NT2/D1 (cell line): ENCODE measurements at regions not wholly inside any gene's neighbourhood (a gene's known extent, or its start where the extent isn't known, plus 50 kb on each side); places are given as distances from the start of the nearest gene placed in this dataset.

Source experiments
- DNase-seq: peaks from one replicate; pipeline ENCODE4 v3.0.0-alpha.2; 2011; ENCODE audit warnings: low read depth, low spot score
- H3K27me3 ChIP-seq: 2 replicates; pipeline ENCODE4 v1.6.0; 2011; ENCODE audit warnings: mild to moderate bottlenecking; ENCODE audit not compliant: insufficient read length, insufficient read depth
- H3K36me3 ChIP-seq: 2 replicates; pipeline ENCODE4 v1.6.1; 2011; ENCODE audit warnings: mild to moderate bottlenecking, low read length, mixed read lengths; ENCODE audit not compliant: insufficient read depth, insufficient read length
- H3K4me1 ChIP-seq: 2 replicates; pipeline ENCODE4 v1.5.1; 2011; ENCODE audit not compliant: insufficient read depth, insufficient read length
- H3K4me3 ChIP-seq: 2 replicates; pipeline ENCODE4 v1.5.1; 2011; ENCODE audit warnings: low read depth; ENCODE audit not compliant: insufficient read length
- H3K9ac ChIP-seq: 2 replicates; pipeline ENCODE4 v1.6.0; 2011; ENCODE audit warnings: low read depth; ENCODE audit not compliant: insufficient read length
- H3K9me3 ChIP-seq: 2 replicates; pipeline ENCODE4 v1.5.1; 2011; ENCODE audit warnings: mild to moderate bottlenecking, low read length; ENCODE audit not compliant: insufficient read depth
- SUZ12 ChIP-seq: IDR thresholded peaks from 2 replicates; pipeline ENCODE4 v1.6.1; 2011; ENCODE audit not compliant: insufficient read length, insufficient read depth; ENCODE audit errors: extremely low read depth
- YY1 ChIP-seq: IDR thresholded peaks from 2 replicates; pipeline ENCODE4 v1.6.1; 2011; ENCODE audit not compliant: insufficient read length, insufficient read depth
- ZNF274 ChIP-seq: IDR thresholded peaks from 2 replicates; pipeline ENCODE4 v1.6.1; 2011; ENCODE audit warnings: mild to moderate bottlenecking, low read depth, low read length

- Histone ChIP-seq H3K4me1 (no peaks in the 10 kb centered on the region), H3K36me3 (no peaks in the 10 kb centered on the region), H3K9me3 (no peaks in the 10 kb centered on the region), H3K4me3 (no peak overlapping the region), H3K27me3 (no peaks in the 10 kb centered on the region), H3K9ac (no peak overlapping the region)
- DNase-seq: no peak
- TF ChIP-seq SUZ12 (no peak), ZNF274 (no peak), YY1 (no peak)
Measured at GRCh38 chr11:91817996-91818395, 406.6 kb upstream of the FAT3 start.

- Histone ChIP-seq H3K9ac (no peak overlapping the region), H3K36me3 (no peaks in the 10 kb centered on the region), H3K4me3 (no peak overlapping the region), H3K27me3 (no peaks in the 10 kb centered on the region), H3K4me1 (no peaks in the 10 kb centered on the region), H3K9me3 (no peaks in the 10 kb centered on the region)
- DNase-seq: no peak
- no peak for TF ChIP-seq YY1
- no peak for TF ChIP-seq SUZ12
- TF ChIP-seq ZNF274: no peak
Measured at GRCh38 chr11:91813263-91813662, 411.4 kb upstream of the FAT3 start.

- H3K27me3 ChIP-seq: no peaks in the 10 kb centered on the region
- no peak for DNase-seq
- H3K9ac ChIP-seq: no peak overlapping the region
- H3K4me3 ChIP-seq: no peak overlapping the region
- no peaks in the 10 kb centered on the region for H3K4me1 ChIP-seq
- no peaks in the 10 kb centered on the region for H3K36me3 ChIP-seq
- no peaks in the 10 kb centered on the region for H3K9me3 ChIP-seq
- no peak for TF ChIP-seq YY1
- no peak for TF ChIP-seq SUZ12
- TF ChIP-seq ZNF274: no peak
Measured at GRCh38 chr11:91810871-91811270, 413.7 kb upstream of the FAT3 start.

GRCh38 chr11:91805293-91805692 is 419.3 kb upstream of the FAT3 start:
- Histone ChIP-seq H3K4me1 (no peaks in the 10 kb centered on the region), H3K9me3 (no peaks in the 10 kb centered on the region), H3K4me3 (no peak overlapping the region), H3K9ac (no peak overlapping the region), H3K27me3 (no peaks in the 10 kb centered on the region), H3K36me3 (no peaks in the 10 kb centered on the region)
- no peak for DNase-seq
- TF ChIP-seq SUZ12 (no peak), YY1 (no peak), ZNF274 (no peak)

GRCh38 chr11:91804042-91804441 is 420.6 kb upstream of the FAT3 start:
- Histone ChIP-seq H3K4me3 (no peak overlapping the region), H3K9me3 (no peaks in the 10 kb centered on the region), H3K27me3 (no peaks in the 10 kb centered on the region), H3K4me1 (no peaks in the 10 kb centered on the region), H3K36me3 (no peaks in the 10 kb centered on the region), H3K9ac (no peak overlapping the region)
- DNase-seq: peak; percentile 72
- TF ChIP-seq YY1: no peak
- no peak for TF ChIP-seq ZNF274
- TF ChIP-seq SUZ12: no peak

GRCh38 chr11:91802475-91802874 is 422.1 kb upstream of the FAT3 start:
- Histone ChIP-seq H3K4me1 (no peaks in the 10 kb centered on the region), H3K27me3 (no peaks in the 10 kb centered on the region), H3K36me3 (no peaks in the 10 kb centered on the region), H3K9ac (no peak overlapping the region), H3K4me3 (no peak overlapping the region), H3K9me3 (no peaks in the 10 kb centered on the region)
- no peak for TF ChIP-seq YY1
- TF ChIP-seq ZNF274: no peak
- TF ChIP-seq SUZ12: no peak
- DNase-seq: no peak

GRCh38 chr11:91800208-91800914 is 424.3 kb upstream of the FAT3 start:
- no peak for DNase-seq
- no peak overlapping the region for H3K4me3 ChIP-seq
- TF ChIP-seq SUZ12 (no peak), YY1 (no peak), ZNF274 (no peak)
- H3K27me3 ChIP-seq: no peaks in the 10 kb centered on the region
- no peaks in the 10 kb centered on the region for H3K9me3 ChIP-seq
- H3K9ac ChIP-seq: no peak overlapping the region
- H3K36me3 ChIP-seq: no peaks in the 10 kb centered on the region
- no peaks in the 10 kb centered on the region for H3K4me1 ChIP-seq
